CD8-positive, alpha-beta memory T cell (primary cell): ENCODE measurements at regions not wholly inside any gene's neighbourhood (a gene's known extent, or its start where the extent isn't known, plus 50 kb on each side); places are given as distances from the start of the nearest gene placed in this dataset.

Experiments
- CTCF ChIA-PET: fragments of 350-600 bp; sonication (Branson Sonifier 250); formaldehyde crosslinking; loops from one replicate; lab custom pipeline; 2021; ENCODE audit warnings: antibody characterized with exemption; lab: Charles Lee
- POLR2A ChIA-PET: fragments of 350-600 bp; sonication (Branson Sonifier 250); formaldehyde crosslinking; loops from one replicate; lab custom pipeline; 2021; ENCODE audit warnings: antibody characterized with exemption; lab: Charles Lee
- DNase-seq, 5 donors: peaks; one replicate each; pipeline versions ENCODE4 v3.0.0 to v3.0.0-alpha.2; 2020 to 2022; ENCODE audit warnings: mixed read lengths in 1 of 5
- H3K27ac ChIP-seq: one replicate; pipeline ENCODE4 v1.7.0; 2013; ENCODE audit warnings: low read depth, mild to moderate bottlenecking, low read length, moderate library complexity
- H3K27me3 ChIP-seq: 2 replicates; pipeline ENCODE4 v1.7.0; 2013; ENCODE audit warnings: low read length, mild to moderate bottlenecking; ENCODE audit not compliant: insufficient read depth, poor library complexity, severe bottlenecking
- H3K36me3 ChIP-seq: 2 replicates; pipeline ENCODE4 v1.7.0; 2013; ENCODE audit warnings: mild to moderate bottlenecking, low read length, moderate library complexity; ENCODE audit not compliant: insufficient read depth
- H3K4me1 ChIP-seq: 2 replicates; pipeline ENCODE4 v1.7.0; 2013; ENCODE audit warnings: mild to moderate bottlenecking, low read length, moderate library complexity; ENCODE audit not compliant: insufficient read depth
- H3K4me3 ChIP-seq: 2 replicates; pipeline ENCODE4 v1.7.0; 2013; ENCODE audit warnings: mild to moderate bottlenecking, low read length
- H3K9me3 ChIP-seq: 2 replicates; pipeline ENCODE4 v1.7.0; 2013; ENCODE audit warnings: mild to moderate bottlenecking, low read length
- H3K27ac Mint-ChIP-seq, 8 donors: one replicate each; pipeline ENCODE4 v1.8.0; 2020 to 2021; ENCODE audit warnings: mixed read lengths in 8 of 8, mild to moderate bottlenecking in 6 of 8, inconsistent platforms in 3 of 8, moderate library complexity in 3 of 8
- H3K27me3 Mint-ChIP-seq, 2 donors: one replicate each; pipeline ENCODE4 v1.8.0; 2020 to 2021; ENCODE audit warnings: mixed read lengths in 2 of 2, mild to moderate bottlenecking in 1 of 2, moderate library complexity in 1 of 2
- H3K36me3 Mint-ChIP-seq, 3 donors: one replicate each; pipeline ENCODE4 v1.8.0; 2020 to 2021; ENCODE audit warnings: mixed read lengths in 3 of 3, inconsistent platforms in 1 of 3, mild to moderate bottlenecking in 1 of 3
- H3K4me1 Mint-ChIP-seq, 3 donors: one replicate each; pipeline ENCODE4 v1.8.0; 2020 to 2021; ENCODE audit warnings: mixed read lengths in 3 of 3, inconsistent platforms in 1 of 3, mild to moderate bottlenecking in 1 of 3
- H3K4me3 Mint-ChIP-seq, 7 donors: one replicate each; pipeline ENCODE4 v1.8.0; 2020 to 2021; ENCODE audit warnings: mixed read lengths in 7 of 7, mild to moderate bottlenecking in 6 of 7, moderate library complexity in 4 of 7, inconsistent platforms in 2 of 7
- H3K9me3 Mint-ChIP-seq, 5 donors: one replicate each; pipeline ENCODE4 v1.8.0; 2020 to 2022; ENCODE audit warnings: mixed read lengths in 5 of 5, mild to moderate bottlenecking in 3 of 5, moderate library complexity in 2 of 5, inconsistent platforms in 1 of 5

- Histone ChIP-seq H3K9me3 (no peaks in the 10 kb centered on the region), H3K4me3 (no peak overlapping the region), H3K4me1 (no peaks in the 10 kb centered on the region), H3K27me3 (no peaks in the 10 kb centered on the region), H3K27ac (no peak overlapping the region), H3K36me3 (no peaks in the 10 kb centered on the region)
- Mint-ChIP-seq H3K4me3 (no peak overlapping the region), H3K4me1 (no peaks in the 10 kb centered on the region), H3K27me3 (peaks cover 0 to 3% of the 10 kb centered on the region in 2 donors), H3K36me3 (no peaks in the 10 kb centered on the region), H3K9me3 (no peaks in the 10 kb centered on the region), H3K27ac (no peak overlapping the region)
- POLR2A ChIA-PET, result no interaction called here
- DNase-seq, result no peak
- CTCF ChIA-PET, result no interaction called here
Measured at GRCh38 chr9:89871871-89872331, 267.1 kb downstream of the GADD45G start.

- POLR2A ChIA-PET, result no interaction called here
- peaks cover 0 to 3% of the 10 kb centered on the region in 2 donors for H3K27me3 Mint-ChIP-seq
- H3K4me1 Mint-ChIP-seq, result no peaks in the 10 kb centered on the region
- H3K4me1 ChIP-seq, result no peaks in the 10 kb centered on the region
- no peaks in the 10 kb centered on the region for H3K9me3 Mint-ChIP-seq
- CTCF ChIA-PET, result no interaction called here
- no peak overlapping the region for H3K4me3 ChIP-seq
- no peaks in the 10 kb centered on the region for H3K27me3 ChIP-seq
- DNase-seq, result no peak
- H3K27ac Mint-ChIP-seq, result no peak overlapping the region
- no peak overlapping the region for H3K27ac ChIP-seq
- H3K36me3 Mint-ChIP-seq, result no peaks in the 10 kb centered on the region
- no peaks in the 10 kb centered on the region for H3K9me3 ChIP-seq
- H3K36me3 ChIP-seq, result no peaks in the 10 kb centered on the region
- H3K4me3 Mint-ChIP-seq, result no peak overlapping the region
Measured at GRCh38 chr9:89872426-89872912, 267.7 kb downstream of the GADD45G start.

- DNase-seq, result no peak
- no peak overlapping the region for H3K27ac Mint-ChIP-seq
- Histone ChIP-seq H3K4me1 (no peaks in the 10 kb centered on the region), H3K27ac (no peak overlapping the region), H3K27me3 (no peaks in the 10 kb centered on the region), H3K4me3 (no peak overlapping the region), H3K36me3 (no peaks in the 10 kb centered on the region), H3K9me3 (no peaks in the 10 kb centered on the region)
- no peaks in the 10 kb centered on the region for H3K4me1 Mint-ChIP-seq
- H3K36me3 Mint-ChIP-seq, result no peaks in the 10 kb centered on the region
- H3K9me3 Mint-ChIP-seq, result no peaks in the 10 kb centered on the region
- H3K27me3 Mint-ChIP-seq, result peaks cover 0 to 3% of the 10 kb centered on the region in 2 donors
- ChIA-PET CTCF (no interaction called here), POLR2A (no interaction called here)
- no peak overlapping the region for H3K4me3 Mint-ChIP-seq
Measured at GRCh38 chr9:89872913-89873707, 268.3 kb downstream of the GADD45G start.

- ChIA-PET CTCF (no interaction called here), POLR2A (no interaction called here)
- Histone ChIP-seq H3K4me1 (no peaks in the 10 kb centered on the region), H3K27ac (no peak overlapping the region), H3K9me3 (no peaks in the 10 kb centered on the region), H3K36me3 (no peaks in the 10 kb centered on the region), H3K27me3 (no peaks in the 10 kb centered on the region), H3K4me3 (no peak overlapping the region)
- Mint-ChIP-seq H3K36me3 (no peaks in the 10 kb centered on the region), H3K4me3 (no peak overlapping the region), H3K4me1 (no peaks in the 10 kb centered on the region), H3K27me3 (peaks cover 0 to 3% of the 10 kb centered on the region in 2 donors), H3K9me3 (no peaks in the 10 kb centered on the region), H3K27ac (no peak overlapping the region)
- no peak for DNase-seq
Measured at GRCh38 chr9:89873801-89874200, 269.0 kb downstream of the GADD45G start.

- no peak overlapping the region for H3K4me3 ChIP-seq
- CTCF ChIA-PET, result no interaction called here
- no peaks in the 10 kb centered on the region for H3K36me3 ChIP-seq
- no peak for DNase-seq
- H3K27ac ChIP-seq, result no peak overlapping the region
- Mint-ChIP-seq H3K4me1 (no peaks in the 10 kb centered on the region), H3K9me3 (no peaks in the 10 kb centered on the region), H3K27me3 (peaks cover 0 to 3% of the 10 kb centered on the region in 2 donors), H3K27ac (no peak overlapping the region), H3K4me3 (no peak overlapping the region), H3K36me3 (no peaks in the 10 kb centered on the region)
- no peaks in the 10 kb centered on the region for H3K27me3 ChIP-seq
- POLR2A ChIA-PET, result no interaction called here
- H3K4me1 ChIP-seq, result no peaks in the 10 kb centered on the region
- H3K9me3 ChIP-seq, result no peaks in the 10 kb centered on the region
Measured at GRCh38 chr9:89874351-89875321, 269.8 kb downstream of the GADD45G start.

GRCh38 chr9:89877051-89878002 lies 272.5 kb downstream of the GADD45G start:
- no peak for DNase-seq

GRCh38 chr9:89878003-89878411 lies 273.2 kb downstream of the GADD45G start:
- Mint-ChIP-seq H3K27me3 (no peaks in the 10 kb centered on the region), H3K4me1 (no peaks in the 10 kb centered on the region), H3K4me3 (no peak overlapping the region), H3K9me3 (no peaks in the 10 kb centered on the region), H3K27ac (no peak overlapping the region), H3K36me3 (no peaks in the 10 kb centered on the region)
- ChIA-PET CTCF (interaction anchor here (1.5 kb wide), 1 partner anchor 275 kb away, joined by 3 read pairs; no protein-coding TSS in a partner anchor), POLR2A (no interaction called here)
- Histone ChIP-seq H3K4me3 (no peak overlapping the region), H3K27ac (no peak overlapping the region), H3K36me3 (no peaks in the 10 kb centered on the region), H3K27me3 (no peaks in the 10 kb centered on the region), H3K4me1 (no peaks in the 10 kb centered on the region), H3K9me3 (no peaks in the 10 kb centered on the region)
- no peak for DNase-seq

More at GRCh38 chr9:89877051-89878002, 272.5 kb downstream of the GADD45G start:
- Histone ChIP-seq H3K9me3 (no peaks in the 10 kb centered on the region), H3K36me3 (no peaks in the 10 kb centered on the region), H3K27ac (no peak overlapping the region), H3K27me3 (no peaks in the 10 kb centered on the region), H3K4me1 (no peaks in the 10 kb centered on the region), H3K4me3 (no peak overlapping the region)
- Mint-ChIP-seq H3K36me3 (no peaks in the 10 kb centered on the region), H3K4me1 (no peaks in the 10 kb centered on the region), H3K27ac (no peak overlapping the region), H3K9me3 (no peaks in the 10 kb centered on the region), H3K4me3 (no peak overlapping the region), H3K27me3 (no peaks in the 10 kb centered on the region)
- ChIA-PET POLR2A (no interaction called here), CTCF (interaction anchor here (1.5 kb wide), 1 partner anchor 274 kb away, joined by 3 read pairs; no protein-coding TSS in a partner anchor)
